ENCODE measurements at regions not wholly inside any gene's neighbourhood (a gene's known extent, or its start where the extent isn't known, plus 50 kb on each side); places are given as distances from the start of the nearest gene placed in this dataset.

DNA sequence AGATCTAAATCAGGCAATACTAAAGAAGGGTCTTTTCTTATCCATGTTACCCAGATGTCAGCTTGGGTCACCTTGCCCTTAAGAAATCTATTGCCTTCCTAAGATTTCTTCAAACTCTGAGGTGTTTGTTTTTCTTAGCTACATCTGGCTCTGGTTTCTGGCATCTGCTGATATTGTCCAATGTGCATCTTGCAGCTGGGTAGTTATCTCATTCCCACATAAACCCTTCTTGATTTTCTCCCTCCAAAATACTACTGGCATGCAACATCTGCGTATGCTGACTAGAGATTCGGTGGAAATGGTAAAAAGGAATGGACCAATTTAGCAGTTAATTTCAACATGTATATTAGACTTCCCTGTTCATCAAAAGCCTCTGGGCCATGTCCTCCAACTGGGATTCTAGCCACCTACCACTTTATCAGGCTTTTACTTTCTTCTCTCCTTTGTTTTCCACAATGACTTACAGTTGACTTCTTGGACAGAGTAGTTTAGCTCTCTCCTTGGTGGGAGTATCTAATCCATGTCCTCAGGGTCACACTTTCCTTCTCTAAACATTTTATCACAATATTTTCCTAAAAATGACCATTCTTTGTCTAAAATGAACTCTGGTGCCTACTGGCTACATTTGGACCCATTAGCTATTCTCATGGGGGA lies 324.8 kb upstream of the FAR2 start:
- Histone ChIP-seq H2BK120ac (ENCODE audit: low read depth, low read length, poor library complexity, severe bottlenecking) (no peak overlapping the region), H2BK15ac (ENCODE audit: low read depth, low read length) (no peak overlapping the region), H3K9me3 (ENCODE audit: control insufficient read depth, low read depth, low read length) (no peaks in the 10 kb centered on the region), H4K5ac (ENCODE audit: insufficient read length, low read depth, low read length) (no peak overlapping the region), H2BK12ac (ENCODE audit: insufficient read length, low read depth, low read length) (no peak overlapping the region), H3K23me2 (ENCODE audit: insufficient read length, low read depth, low read length, poor library complexity, severe bottlenecking) (no peaks in the 10 kb centered on the region), H3K4me1 (ENCODE audit: insufficient read depth, low read length) (no peaks in the 10 kb centered on the region; the same call in 1 of the 2 replicates), H3K14ac (ENCODE audit: insufficient read depth, low read length) (no peak overlapping the region), H3K27ac (ENCODE audit: insufficient read length, low read depth, low read length) (no peak overlapping the region), H3K9ac (ENCODE audit: extremely low read depth, insufficient read length, low read length) (no peak overlapping the region), H3K23ac (ENCODE audit: insufficient read length, low read depth, low read length) (no peak overlapping the region), H3K27me3 (ENCODE audit: insufficient read depth, low read length) (no peaks in the 10 kb centered on the region), H3K18ac (ENCODE audit: insufficient read length, low read depth, low read length) (no peak overlapping the region), H4K20me1 (ENCODE audit: control insufficient read depth, insufficient read depth, insufficient read length) (no peaks in the 10 kb centered on the region), H4K91ac (ENCODE audit: insufficient read length, low read depth, low read length) (no peak overlapping the region), H4K8ac (replicated peaks; ENCODE audit: insufficient read length, low read depth, low read length) (no peak overlapping the region), H2BK5ac (ENCODE audit: insufficient read length, low read length) (no peak overlapping the region), H2AK5ac (ENCODE audit: insufficient read length, low read length) (no peak overlapping the region), H3T11ph (ENCODE audit: low read length) (no peak overlapping the region), H2AFZ (ENCODE audit: low read length) (no peak overlapping the region), H3K4me2 (ENCODE audit: insufficient read depth, insufficient read length, low read length) (no peak overlapping the region), H3K56ac (ENCODE audit: insufficient read length, low read depth, low read length) (no peak overlapping the region), H3K79me2 (ENCODE audit: insufficient read depth, low read length) (no peaks in the 10 kb centered on the region), H3K79me1 (ENCODE audit: insufficient read depth, low read depth, low read length, poor library complexity, severe bottlenecking) (no peaks in the 10 kb centered on the region), H2BK20ac (ENCODE audit: low read depth, low read length, poor library complexity, severe bottlenecking) (no peak overlapping the region), H3K4ac (ENCODE audit: low read depth, low read length) (no peak overlapping the region)
- TF ChIP-seq, protein P1, sequence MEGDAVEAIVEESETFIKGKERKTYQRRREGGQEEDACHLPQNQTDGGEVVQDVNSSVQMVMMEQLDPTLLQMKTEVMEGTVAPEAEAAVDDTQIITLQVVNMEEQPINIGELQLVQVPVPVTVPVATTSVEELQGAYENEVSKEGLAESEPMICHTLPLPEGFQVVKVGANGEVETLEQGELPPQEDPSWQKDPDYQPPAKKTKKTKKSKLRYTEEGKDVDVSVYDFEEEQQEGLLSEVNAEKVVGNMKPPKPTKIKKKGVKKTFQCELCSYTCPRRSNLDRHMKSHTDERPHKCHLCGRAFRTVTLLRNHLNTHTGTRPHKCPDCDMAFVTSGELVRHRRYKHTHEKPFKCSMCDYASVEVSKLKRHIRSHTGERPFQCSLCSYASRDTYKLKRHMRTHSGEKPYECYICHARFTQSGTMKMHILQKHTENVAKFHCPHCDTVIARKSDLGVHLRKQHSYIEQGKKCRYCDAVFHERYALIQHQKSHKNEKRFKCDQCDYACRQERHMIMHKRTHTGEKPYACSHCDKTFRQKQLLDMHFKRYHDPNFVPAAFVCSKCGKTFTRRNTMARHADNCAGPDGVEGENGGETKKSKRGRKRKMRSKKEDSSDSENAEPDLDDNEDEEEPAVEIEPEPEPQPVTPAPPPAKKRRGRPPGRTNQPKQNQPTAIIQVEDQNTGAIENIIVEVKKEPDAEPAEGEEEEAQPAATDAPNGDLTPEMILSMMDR (conservative IDR thresholded peaks at IDR 0.05): no peak
- Mint-ChIP-seq H3K4me3 (no peak overlapping the region), H3K4me1 (peaks cover 4 to 7% of the 10 kb centered on the region in 2 experiments), H3K27ac (no peak overlapping the region), H3K9me3 (peaks cover 0 to 2% of the 10 kb centered on the region in 2 experiments; a peak in 1 of 5 replicates), H3K27me3 (ENCODE audit: low read depth) (no peaks in the 10 kb centered on the region), H3K36me3 (ENCODE audit: insufficient read depth in 1 of 3, low read depth in 3 of 3) (peaks cover 0 to 2% (median 0%) of the 10 kb centered on the region in 3 experiments; a peak in 1 of 7 replicates)
- WGBS (ENCODE audit: extremely low coverage, insufficient read length, low lambda C conversion rate): no CpG with 5 or more reads among the region's 2 CpGs
- no peak for DNase-seq

All from H9 (cell line).